SK-N-SH (cell line): ENCODE measurements at regions not wholly inside any gene's neighbourhood (a gene's known extent, or its start where the extent isn't known, plus 50 kb on each side); places are given as distances from the start of the nearest gene placed in this dataset.
A peak's percentile ranks its signal among the peaks of the same experiment; 100 is the strongest.

Source experiments
- CTCF ChIA-PET: fragments of 300-600, 350-600 bp; formaldehyde crosslinking; extraction: SDS; loops from one replicate; lab custom pipeline; 2021; lab: Yijun Ruan, JAX
- POLR2A ChIA-PET: fragments of 350-600 bp; sonication (Branson Sonifier 250); formaldehyde crosslinking; extraction: SDS; loops from one replicate; lab custom pipeline; 2020; ENCODE audit warnings: antibody characterized with exemption, inconsistent platforms; lab: Yijun Ruan, JAX
- DNase-seq: peaks from one replicate; pipeline ENCODE4 v3.0.0; 2012
- H2AFZ ChIP-seq: fragments of 200-600 bp; sonication (generic); 2 replicates; pipeline ENCODE4 v1.8.1; 2016; ENCODE audit warnings: antibody characterized with exemption, mild to moderate bottlenecking, low read depth
- H3F3A ChIP-seq: fragments of 200-600 bp; sonication (generic); replicated peaks from 2 replicates; pipeline ENCODE3; 2016; ENCODE audit warnings: antibody characterized with exemption, mild to moderate bottlenecking; ENCODE audit not compliant: insufficient read depth
- H3K27ac ChIP-seq, 2 experiments: fragments of 200-500 bp in 1 of 2; fragments of 200-600 bp in 1 of 2; sonication (Bioruptor generic) in 1 of 2; sonication (generic), shearing (Covaris generic) in 1 of 2; 2 replicates each; pipeline versions ENCODE4 v1.5.1 to v1.6.1; 2014 to 2016; ENCODE audit warnings: low read depth in 2 of 2, inconsistent platforms in 1 of 2, low read length in 1 of 2, mild to moderate bottlenecking in 1 of 2, mixed read lengths in 1 of 2
- H3K27me3 ChIP-seq: fragments of 200-600 bp; sonication (generic), shearing (Covaris generic); 2 replicates; pipeline ENCODE4 v1.6.1; 2016; ENCODE audit warnings: mixed run types; ENCODE audit not compliant: insufficient read depth
- H3K36me3 ChIP-seq, 2 experiments: fragments of 200-500 bp in 1 of 2; fragments of 200-600 bp in 1 of 2; sonication (Bioruptor generic) in 1 of 2; sonication (generic) in 1 of 2; replicated peaks in 1 of 2; 2 replicates each; pipeline versions ENCODE3 to v1.5.1; 2014 to 2016; ENCODE audit warnings: low read length in 1 of 2, mild to moderate bottlenecking in 1 of 2; ENCODE audit not compliant: insufficient read depth in 2 of 2, control insufficient read depth in 1 of 2
- H3K4me1 ChIP-seq, 2 experiments: fragments of 200-500 bp in 1 of 2; fragments of 200-600 bp in 1 of 2; sonication (Bioruptor generic) in 1 of 2; sonication (generic), shearing (Covaris generic) in 1 of 2; 2 replicates each; pipeline versions ENCODE4 v1.5.1 to v1.6.1; 2014 to 2016; ENCODE audit warnings: low read depth in 1 of 2, low read length in 1 of 2, mixed run types in 1 of 2; ENCODE audit not compliant: insufficient read depth in 2 of 2, control insufficient read depth in 1 of 2
- H3K4me2 ChIP-seq: fragments of 200-600 bp; sonication (generic), shearing (Covaris generic); 2 replicates; pipeline ENCODE4 v1.6.1; 2017; ENCODE audit warnings: mixed run types
- H3K4me3 ChIP-seq, 2 experiments: fragments of 200-500 bp in 1 of 2; fragments of 200-600 bp in 1 of 2; sonication (Bioruptor generic) in 1 of 2; sonication (generic), shearing (Covaris generic) in 1 of 2; 2 replicates each; pipeline versions ENCODE4 v1.5.1 to v1.8.1; 2014 to 2016; ENCODE audit warnings: low read depth in 2 of 2, inconsistent platforms in 1 of 2, low read length in 1 of 2, mild to moderate bottlenecking in 1 of 2, mixed read lengths in 1 of 2, moderate library complexity in 1 of 2
- H3K79me2 ChIP-seq: fragments of 200-600 bp; sonication (generic); 2 replicates; pipeline ENCODE4 v1.8.1; 2017; ENCODE audit warnings: mild to moderate bottlenecking; ENCODE audit not compliant: insufficient read depth
- H3K9ac ChIP-seq: fragments of 200-600 bp; sonication (generic); 2 replicates; pipeline ENCODE4 v1.6.1; 2017; ENCODE audit warnings: mixed run types
- H3K9me2 ChIP-seq: fragments of 200-600 bp; sonication (generic); 2 replicates; pipeline ENCODE4 v1.6.1; 2017; ENCODE audit warnings: mixed run types
- H3K9me3 ChIP-seq: fragments of 200-600 bp; sonication (generic); 2 replicates; pipeline ENCODE4 v1.6.1; 2017; ENCODE audit warnings: mixed run types, mild to moderate bottlenecking, moderate library complexity
- H4K20me1 ChIP-seq: fragments of 200-600 bp; sonication (generic); 2 replicates; pipeline ENCODE4 v1.6.1; 2017; ENCODE audit warnings: mild to moderate bottlenecking, mixed run types; ENCODE audit not compliant: insufficient read depth
- CHD2 ChIP-seq: fragments of 150-350 bp; IDR thresholded peaks from 2 replicates; pipeline ENCODE4 v1.6.1; 2018; ENCODE audit warnings: low read length; ENCODE audit not compliant: partially characterized antibody
- EP300 ChIP-seq, 2 experiments: IDR thresholded peaks; 2 replicates each; pipeline versions ENCODE4 v1.4.0 to v1.6.1; 2012; ENCODE audit warnings: borderline replicate concordance in 1 of 2, low read depth in 1 of 2, low read length in 1 of 2
- FOXJ3 ChIP-seq: sonication (generic); formaldehyde crosslinking; IDR thresholded peaks from 2 replicates; pipeline ENCODE4 v1.5.1; 2020; ENCODE audit warnings: mild to moderate bottlenecking, missing genetic modification reagents
- FOXM1 ChIP-seq: IDR thresholded peaks from 2 replicates; pipeline ENCODE4 v1.4.0; 2012; ENCODE audit warnings: low read depth, mild to moderate bottlenecking
- GABPA ChIP-seq: IDR thresholded peaks from 2 replicates; pipeline ENCODE4 v1.4.0; 2012; ENCODE audit warnings: low read depth, mild to moderate bottlenecking
- GATA2 ChIP-seq: sonication (generic); formaldehyde crosslinking; IDR thresholded peaks from 2 replicates; pipeline ENCODE4 v1.5.0; 2020; ENCODE audit warnings: mild to moderate bottlenecking, missing genetic modification reagents
- MXI1 ChIP-seq: IDR thresholded peaks from 2 replicates; pipeline ENCODE4 v1.6.1; 2012; ENCODE audit warnings: mild to moderate bottlenecking, low read depth, low read length, improper control_type of control experiment
- PBX3 ChIP-seq: IDR thresholded peaks from 2 replicates; pipeline ENCODE4; 2012
- RAD21 ChIP-seq: IDR thresholded peaks from 2 replicates; pipeline ENCODE4 v1.6.1; 2012; ENCODE audit warnings: mild to moderate bottlenecking, low read length
- RCOR1 ChIP-seq: fragments of 150-350 bp; IDR thresholded peaks from 2 replicates; pipeline ENCODE4 v1.6.1; 2017; ENCODE audit warnings: antibody characterized with exemption, low read length
- USF1 ChIP-seq: IDR thresholded peaks from 2 replicates; pipeline ENCODE4 v1.4.0; 2012; ENCODE audit warnings: low read depth, borderline replicate concordance
- WGBS: methylation state at CpG from one replicate; pipeline ENCODE4 v1.1.6; 2017; ENCODE audit warnings: low lambda C conversion rate; 5-methylcytosine and 5-hydroxymethylcytosine counted together

GRCh38 chr11:134559602-134559962 lies 147.5 kb upstream of the B3GAT1 start:
- WGBS, result 9% methylated on average over 1 of the region's 9 CpGs
- TF ChIP-seq FOXJ3 (CRISPR knock-in tag), result no peak
- no peak for TF ChIP-seq RAD21
- no peak for TF ChIP-seq GABPA
- TF ChIP-seq EP300 (IDR thresholded peaks at IDR 0.05; ENCODE audit: borderline replicate concordance in 1 of 2, low read depth in 1 of 2, low read length in 1 of 2), result no peak
- TF ChIP-seq FOXM1, result no peak
- TF ChIP-seq USF1, result no peak
- no peak for TF ChIP-seq RCOR1
- TF ChIP-seq PBX3, result no peak
- TF ChIP-seq GATA2 (CRISPR knock-in tag), result no peak
- TF ChIP-seq MXI1, result no peak
- TF ChIP-seq CHD2, result no peak
- Histone ChIP-seq H3K27ac (no peak overlapping the region), H3K36me3 (no peaks in the 10 kb centered on the region), H3K9me3 (no peaks in the 10 kb centered on the region), H3K4me1 (peaks cover 0 to 25% of the 10 kb centered on the region in 2 experiments; a peak in 1 of 4 replicates), H3K9ac (no peak overlapping the region), H3K9me2 (no peaks in the 10 kb centered on the region), H2AFZ (no peak overlapping the region), H3K27me3 (no peaks in the 10 kb centered on the region), H4K20me1 (no peaks in the 10 kb centered on the region), H3K4me2 (no peak overlapping the region), H3K79me2 (no peaks in the 10 kb centered on the region), H3F3A (no peaks in the 10 kb centered on the region), H3K4me3 (no peak overlapping the region)
- ChIA-PET CTCF (interaction anchor here (2.3 kb wide), 1 partner anchor 20 kb away, joined by 7 read pairs; no protein-coding TSS in a partner anchor), POLR2A (no interaction called here)
- peak; percentile 59 for DNase-seq

- H3K4me3 ChIP-seq, result no peak overlapping the region
- no peak overlapping the region for H3K4me2 ChIP-seq
- H3K36me3 ChIP-seq, result no peaks in the 10 kb centered on the region
- CTCF ChIA-PET, result interaction anchor here (2.3 kb wide), 1 partner anchor 20 kb away, joined by 7 read pairs; no protein-coding TSS in a partner anchor
- H3K79me2 ChIP-seq, result no peaks in the 10 kb centered on the region
- TF ChIP-seq RAD21 (0 out of 2 replicates have a peak, but pooled peaks have one; percentile 4), GABPA (no peak)
- H3K9me2 ChIP-seq, result no peaks in the 10 kb centered on the region
- no peaks in the 10 kb centered on the region for H4K20me1 ChIP-seq
- H3K9ac ChIP-seq, result no peak overlapping the region
- WGBS, result 32% methylated on average over 14 of the region's 16 CpGs
- H3K27me3 ChIP-seq, result no peaks in the 10 kb centered on the region
- H2AFZ ChIP-seq, result no peak overlapping the region
- H3K27ac ChIP-seq, result no peak overlapping the region
- POLR2A ChIA-PET, result no interaction called here
- H3K9me3 ChIP-seq, result no peaks in the 10 kb centered on the region
- no peaks in the 10 kb centered on the region for H3F3A ChIP-seq
- peak; percentile 4 for DNase-seq
- peaks cover 0 to 25% of the 10 kb centered on the region in 2 experiments; a peak in 1 of 4 replicates for H3K4me1 ChIP-seq
Measured at GRCh38 chr11:134558916-134559601, 147.0 kb upstream of the B3GAT1 start.
